ENCODE measurements at regions not wholly inside any gene's neighbourhood (a gene's known extent, or its start where the extent isn't known, plus 50 kb on each side); places are given as distances from the start of the nearest gene placed in this dataset.
"Not testable (repeated sequence)": the region's sequence is repeated elsewhere in the genome, so short reads cannot be mapped to it uniquely, and the experiment has no call there.

GRCh38 chr2:215855308-215855707 is 158.0 kb downstream of the MREG start:
- TF ChIP-seq BCL11A (IDR thresholded peaks at IDR 0.05; ENCODE audit: low read depth in 2 of 2, low read length in 2 of 2); CTCF (IDR thresholded peaks at IDR 0.05; ENCODE audit: control extremely low read depth in 1 of 3, insufficient read depth in 1 of 3, low read depth in 1 of 3, low read length in 3 of 3); POLR2AphosphoS5 (IDR thresholded peaks at IDR 0.05; ENCODE audit: low read depth, low read length); SRF (IDR thresholded peaks at IDR 0.05; ENCODE audit: low read depth, low read length); GTF2F1 (IDR thresholded peaks at IDR 0.05; ENCODE audit: borderline replicate concordance, low read depth, low read length); JUN (IDR thresholded peaks at IDR 0.05; ENCODE audit: low read depth, low read length); E2F6 (IDR thresholded peaks at IDR 0.05); CHD7 (IDR thresholded peaks at IDR 0.05; ENCODE audit: insufficient replicate concordance, low read length): not testable (repeated sequence)

All from H1 (cell line).